K562 (cell line): ENCODE measurements at regions not wholly inside any gene's neighbourhood (a gene's known extent, or its start where the extent isn't known, plus 50 kb on each side); places are given as distances from the start of the nearest gene placed in this dataset.
"Not testable (repeated sequence)": the region's sequence is repeated elsewhere in the genome, so short reads cannot be mapped to it uniquely, and the experiment has no call there.

Experiments
- BHLHE40 ChIP-seq: IDR thresholded peaks from 2 replicates; pipeline ENCODE4 v1.6.1; 2011; ENCODE audit warnings: low read length, improper control_type of control experiment
- CXXC5 ChIP-seq: fragments of 250-450 bp; sonication (Bioruptor Pico); IDR thresholded peaks from 2 replicates; pipeline ENCODE4 v1.8.0; 2022; ENCODE audit warnings: inconsistent platforms, mild to moderate bottlenecking, moderate library complexity
- ELF1 ChIP-seq: fragments of 200-800 bp; sonication (Bioruptor generic); IDR thresholded peaks from 2 replicates; pipeline ENCODE4 v1.6.1; 2016; ENCODE audit warnings: missing genetic modification characterization, missing compliant biosample characterization
- GABPA ChIP-seq: fragments of 200-800 bp; sonication (Bioruptor generic); conservative IDR thresholded peaks from 2 replicates; pipeline ENCODE4 v1.6.1; 2016; ENCODE audit warnings: low read depth, missing genetic modification characterization, missing compliant biosample characterization
- ZNF175 ChIP-seq: fragments of 200-800 bp; sonication (Bioruptor generic); IDR thresholded peaks from 2 replicates; pipeline ENCODE4 v1.6.1; 2016; ENCODE audit warnings: low read depth, mild to moderate bottlenecking, missing genetic modification characterization, missing compliant biosample characterization
- TF ChIP-seq, protein P1 (sequence below): fragments of 200-800 bp; sonication (Bioruptor generic); IDR thresholded peaks from 2 replicates; pipeline ENCODE4 v1.6.1; 2017; ENCODE audit warnings: missing genetic modification characterization, missing compliant biosample characterization
- TF ChIP-seq, protein P2 (sequence below), 2 experiments: fragments of 450-650 bp; formaldehyde crosslinking in 1 of 2; IDR thresholded peaks; 2 replicates each; pipeline versions ENCODE4 v1.4.0 to v1.6.1; 2014 to 2020; ENCODE audit warnings: mild to moderate bottlenecking in 2 of 2, borderline replicate concordance in 1 of 2, low read depth in 1 of 2
- TF ChIP-seq, protein P3 (sequence below), 2 experiments: fragments of 450-650 bp in 1 of 2; sonication (generic) in 1 of 2; formaldehyde crosslinking in 1 of 2; IDR thresholded peaks in 1 of 2; conservative IDR thresholded peaks in 1 of 2; 2 replicates each; pipeline versions ENCODE4 v1.6.1 to v1.8.1; 2016 to 2023; ENCODE audit warnings: mild to moderate bottlenecking in 2 of 2, moderate library complexity in 2 of 2, inconsistent platforms in 1 of 2, missing genetic modification reagents in 1 of 2
- TF ChIP-seq, protein P4 (sequence below): sonication (generic); formaldehyde crosslinking; IDR thresholded peaks from 2 replicates; pipeline ENCODE4 v1.5.0; 2020; ENCODE audit warnings: missing genetic modification reagents
- TF ChIP-seq, protein P5 (sequence below), 2 experiments: fragments of 200-800 bp in 1 of 2; sonication (Bioruptor generic) in 1 of 2; sonication (generic) in 1 of 2; formaldehyde crosslinking in 1 of 2; IDR thresholded peaks in 1 of 2; conservative IDR thresholded peaks in 1 of 2; 2 replicates each; pipeline versions ENCODE4 v1.5.0 to v1.6.1; 2016 to 2020; ENCODE audit warnings: missing compliant biosample characterization in 1 of 2, missing genetic modification characterization in 1 of 2, missing genetic modification reagents in 1 of 2

DNA sequence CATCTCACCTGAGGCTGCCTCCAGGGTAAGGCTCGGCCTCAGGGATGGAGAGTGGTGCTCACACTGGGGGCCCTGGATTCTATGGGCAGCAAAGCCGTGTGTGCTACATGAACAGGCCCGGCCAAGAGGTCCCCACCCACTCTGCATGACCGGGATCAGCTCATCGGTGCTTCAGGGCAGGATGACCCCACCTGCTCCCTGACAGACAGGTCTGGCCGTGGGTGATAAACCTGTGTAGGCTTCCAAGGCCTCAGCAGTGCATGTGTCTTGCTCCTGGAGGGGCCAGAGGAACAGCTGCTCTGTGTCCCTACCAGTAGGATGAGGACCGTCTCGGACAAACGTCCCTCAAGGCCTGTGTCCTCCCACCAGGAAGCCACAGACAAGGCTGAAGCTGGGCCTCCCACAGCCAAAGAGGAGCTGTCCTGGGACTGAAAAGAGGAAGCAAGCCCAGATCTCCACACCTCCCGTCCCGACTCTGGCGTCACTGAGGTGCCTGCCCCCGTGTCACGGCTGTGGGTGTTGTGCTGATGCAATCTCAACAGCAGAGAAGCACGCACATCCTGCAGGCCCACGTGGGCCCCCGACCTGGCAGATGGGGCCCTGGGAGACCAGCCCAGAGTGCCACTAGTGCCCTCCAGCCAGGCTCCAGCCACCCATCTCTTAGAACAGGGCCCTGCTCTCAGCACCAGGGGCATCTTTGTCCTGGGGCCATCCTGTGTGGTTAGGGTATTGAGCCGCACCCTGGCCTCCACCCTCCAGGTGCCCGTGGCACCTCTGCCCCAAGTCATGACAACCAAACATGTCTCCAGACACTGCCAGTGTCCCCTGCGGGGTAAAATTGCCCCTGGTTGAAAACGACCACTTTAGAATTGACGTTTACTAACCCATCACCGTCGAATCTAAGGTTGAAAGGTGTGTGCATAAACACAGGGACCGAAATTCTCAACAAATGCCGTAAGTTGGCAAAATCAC lies 5455.9 kb upstream of the TPTE start (continued):
- TF ChIP-seq, protein P1, sequence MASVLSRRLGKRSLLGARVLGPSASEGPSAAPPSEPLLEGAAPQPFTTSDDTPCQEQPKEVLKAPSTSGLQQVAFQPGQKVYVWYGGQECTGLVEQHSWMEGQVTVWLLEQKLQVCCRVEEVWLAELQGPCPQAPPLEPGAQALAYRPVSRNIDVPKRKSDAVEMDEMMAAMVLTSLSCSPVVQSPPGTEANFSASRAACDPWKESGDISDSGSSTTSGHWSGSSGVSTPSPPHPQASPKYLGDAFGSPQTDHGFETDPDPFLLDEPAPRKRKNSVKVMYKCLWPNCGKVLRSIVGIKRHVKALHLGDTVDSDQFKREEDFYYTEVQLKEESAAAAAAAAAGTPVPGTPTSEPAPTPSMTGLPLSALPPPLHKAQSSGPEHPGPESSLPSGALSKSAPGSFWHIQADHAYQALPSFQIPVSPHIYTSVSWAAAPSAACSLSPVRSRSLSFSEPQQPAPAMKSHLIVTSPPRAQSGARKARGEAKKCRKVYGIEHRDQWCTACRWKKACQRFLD (CRISPR knock-in tag) = peak; percentile 31; the same call in 1 of the 2 replicates
- peak; percentile 48; the same call in 1 of the 2 replicates for TF ChIP-seq CXXC5 (CRISPR knock-in tag)
- peak; percentile 57 for TF ChIP-seq BHLHE40
- TF ChIP-seq, protein P2, sequence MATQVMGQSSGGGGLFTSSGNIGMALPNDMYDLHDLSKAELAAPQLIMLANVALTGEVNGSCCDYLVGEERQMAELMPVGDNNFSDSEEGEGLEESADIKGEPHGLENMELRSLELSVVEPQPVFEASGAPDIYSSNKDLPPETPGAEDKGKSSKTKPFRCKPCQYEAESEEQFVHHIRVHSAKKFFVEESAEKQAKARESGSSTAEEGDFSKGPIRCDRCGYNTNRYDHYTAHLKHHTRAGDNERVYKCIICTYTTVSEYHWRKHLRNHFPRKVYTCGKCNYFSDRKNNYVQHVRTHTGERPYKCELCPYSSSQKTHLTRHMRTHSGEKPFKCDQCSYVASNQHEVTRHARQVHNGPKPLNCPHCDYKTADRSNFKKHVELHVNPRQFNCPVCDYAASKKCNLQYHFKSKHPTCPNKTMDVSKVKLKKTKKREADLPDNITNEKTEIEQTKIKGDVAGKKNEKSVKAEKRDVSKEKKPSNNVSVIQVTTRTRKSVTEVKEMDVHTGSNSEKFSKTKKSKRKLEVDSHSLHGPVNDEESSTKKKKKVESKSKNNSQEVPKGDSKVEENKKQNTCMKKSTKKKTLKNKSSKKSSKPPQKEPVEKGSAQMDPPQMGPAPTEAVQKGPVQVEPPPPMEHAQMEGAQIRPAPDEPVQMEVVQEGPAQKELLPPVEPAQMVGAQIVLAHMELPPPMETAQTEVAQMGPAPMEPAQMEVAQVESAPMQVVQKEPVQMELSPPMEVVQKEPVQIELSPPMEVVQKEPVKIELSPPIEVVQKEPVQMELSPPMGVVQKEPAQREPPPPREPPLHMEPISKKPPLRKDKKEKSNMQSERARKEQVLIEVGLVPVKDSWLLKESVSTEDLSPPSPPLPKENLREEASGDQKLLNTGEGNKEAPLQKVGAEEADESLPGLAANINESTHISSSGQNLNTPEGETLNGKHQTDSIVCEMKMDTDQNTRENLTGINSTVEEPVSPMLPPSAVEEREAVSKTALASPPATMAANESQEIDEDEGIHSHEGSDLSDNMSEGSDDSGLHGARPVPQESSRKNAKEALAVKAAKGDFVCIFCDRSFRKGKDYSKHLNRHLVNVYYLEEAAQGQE (IDR thresholded peaks at IDR 0.05; ENCODE audit: borderline replicate concordance) = peak; percentile 59
- TF ChIP-seq, protein P2 (CRISPR knock-in tag; IDR thresholded peaks at IDR 0.05; ENCODE audit: low read depth) = not testable (repeated sequence)
- peak; percentile 85 for TF ChIP-seq ZNF175
- TF ChIP-seq GABPA = 0 out of 2 replicates have a peak, but pooled peaks have one; percentile 23
- TF ChIP-seq, protein P3, sequence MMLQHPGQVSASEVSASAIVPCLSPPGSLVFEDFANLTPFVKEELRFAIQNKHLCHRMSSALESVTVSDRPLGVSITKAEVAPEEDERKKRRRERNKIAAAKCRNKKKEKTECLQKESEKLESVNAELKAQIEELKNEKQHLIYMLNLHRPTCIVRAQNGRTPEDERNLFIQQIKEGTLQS (IDR thresholded peaks at IDR 0.05) = peak; percentile 78
- TF ChIP-seq, protein P3 (CRISPR knock-in tag; conservative IDR thresholded peaks at IDR 0.05) = not testable (repeated sequence)
- TF ChIP-seq, protein P4, sequence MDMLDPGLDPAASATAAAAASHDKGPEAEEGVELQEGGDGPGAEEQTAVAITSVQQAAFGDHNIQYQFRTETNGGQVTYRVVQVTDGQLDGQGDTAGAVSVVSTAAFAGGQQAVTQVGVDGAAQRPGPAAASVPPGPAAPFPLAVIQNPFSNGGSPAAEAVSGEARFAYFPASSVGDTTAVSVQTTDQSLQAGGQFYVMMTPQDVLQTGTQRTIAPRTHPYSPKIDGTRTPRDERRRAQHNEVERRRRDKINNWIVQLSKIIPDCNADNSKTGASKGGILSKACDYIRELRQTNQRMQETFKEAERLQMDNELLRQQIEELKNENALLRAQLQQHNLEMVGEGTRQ (CRISPR knock-in tag) = peak; percentile 38
- TF ChIP-seq, protein P5, sequence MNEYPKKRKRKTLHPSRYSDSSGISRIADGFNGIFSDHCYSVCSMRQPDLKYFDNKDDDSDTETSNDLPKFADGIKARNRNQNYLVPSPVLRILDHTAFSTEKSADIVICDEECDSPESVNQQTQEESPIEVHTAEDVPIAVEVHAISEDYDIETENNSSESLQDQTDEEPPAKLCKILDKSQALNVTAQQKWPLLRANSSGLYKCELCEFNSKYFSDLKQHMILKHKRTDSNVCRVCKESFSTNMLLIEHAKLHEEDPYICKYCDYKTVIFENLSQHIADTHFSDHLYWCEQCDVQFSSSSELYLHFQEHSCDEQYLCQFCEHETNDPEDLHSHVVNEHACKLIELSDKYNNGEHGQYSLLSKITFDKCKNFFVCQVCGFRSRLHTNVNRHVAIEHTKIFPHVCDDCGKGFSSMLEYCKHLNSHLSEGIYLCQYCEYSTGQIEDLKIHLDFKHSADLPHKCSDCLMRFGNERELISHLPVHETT (CRISPR knock-in tag; conservative IDR thresholded peaks at IDR 0.05 in 1 of 2, IDR thresholded peaks at IDR 0.05 in 1 of 2) = 0 out of 4 replicates have a peak, but pooled peaks of 1 of the 2 experiments have one; percentile 34
- TF ChIP-seq ELF1 (tag) = 0 out of 2 replicates have a peak, but pooled peaks have one; percentile 20
